ENCODE measurements at regions not wholly inside any gene's neighbourhood (a gene's known extent, or its start where the extent isn't known, plus 50 kb on each side); places are given as distances from the start of the nearest gene placed in this dataset.
"Not testable (repeated sequence)": the region's sequence is repeated elsewhere in the genome, so short reads cannot be mapped to it uniquely, and the experiment has no call there.

GRCh38 chr13:22848539-22849052, 332.2 kb upstream of the SGCG start:
- H3K4me3 ChIP-seq (ENCODE audit: low read length), result no peak overlapping the region
- TF ChIP-seq CTCF (conservative IDR thresholded peaks at IDR 0.05; ENCODE audit: low read depth, low read length), result no peak
- DNase-seq (ENCODE audit: low read depth), result no peak

GRCh38 chr13:22855926-22856325, 324.9 kb upstream of the SGCG start:
- DNase-seq (ENCODE audit: low read depth), result no peak
- H3K4me3 ChIP-seq (ENCODE audit: low read length), result no peak overlapping the region
- TF ChIP-seq CTCF (conservative IDR thresholded peaks at IDR 0.05; ENCODE audit: low read depth, low read length), result no peak

- not testable (repeated sequence) for DNase-seq (ENCODE audit: low read depth)
Observed at GRCh38 chr13:22858980-22859379, 321.8 kb upstream of the SGCG start.

GRCh38 chr13:22859411-22859810, 321.4 kb upstream of the SGCG start:
- H3K4me3 ChIP-seq (ENCODE audit: low read length); DNase-seq (ENCODE audit: low read depth): not testable (repeated sequence)

More at GRCh38 chr13:22858980-22859379, 321.8 kb upstream of the SGCG start:
- not testable (repeated sequence) for H3K4me3 ChIP-seq (ENCODE audit: low read length)

- no peak overlapping the region for H3K4me3 ChIP-seq (ENCODE audit: low read length)
- TF ChIP-seq CTCF (conservative IDR thresholded peaks at IDR 0.05; ENCODE audit: low read depth, low read length), result no peak
- no peak for DNase-seq (ENCODE audit: low read depth)
Observed at GRCh38 chr13:22861958-22862466, 318.8 kb upstream of the SGCG start.

GRCh38 chr13:22862478-22862877, 318.3 kb upstream of the SGCG start:
- DNase-seq (ENCODE audit: low read depth), result no peak
- H3K4me3 ChIP-seq (ENCODE audit: low read length), result no peak overlapping the region
- no peak for TF ChIP-seq CTCF (conservative IDR thresholded peaks at IDR 0.05; ENCODE audit: low read depth, low read length)

- no peak overlapping the region for H3K4me3 ChIP-seq (ENCODE audit: low read length)
- no peak for TF ChIP-seq CTCF (conservative IDR thresholded peaks at IDR 0.05; ENCODE audit: low read depth, low read length)
- no peak for DNase-seq (ENCODE audit: low read depth)
Observed at GRCh38 chr13:22866221-22866620, 314.6 kb upstream of the SGCG start.

GRCh38 chr13:22871231-22871630, 309.5 kb upstream of the SGCG start:
- no peak for DNase-seq (ENCODE audit: low read depth)

More at GRCh38 chr13:22871231-22871630, 309.5 kb upstream of the SGCG start:
- TF ChIP-seq CTCF (conservative IDR thresholded peaks at IDR 0.05; ENCODE audit: low read depth, low read length), result no peak
- no peak overlapping the region for H3K4me3 ChIP-seq (ENCODE audit: low read length)

All from retinal pigment epithelial cell (primary cell).